H7 (cell line): ENCODE measurements at regions not wholly inside any gene's neighbourhood (a gene's known extent, or its start where the extent isn't known, plus 50 kb on each side); places are given as distances from the start of the nearest gene placed in this dataset.

ENCODE experiments used
- DNase-seq: peaks from one replicate; pipeline ENCODE4 v3.0.0; 2012
- H3K27me3 ChIP-seq: 2 replicates; pipeline ENCODE4 v1.6.0; 2011; ENCODE audit warnings: mild to moderate bottlenecking, low read length; ENCODE audit not compliant: control insufficient read depth, insufficient read depth
- H3K36me3 ChIP-seq: replicated peaks from 2 replicates; pipeline ENCODE4 v1.5.1; 2011; ENCODE audit warnings: low read length; ENCODE audit not compliant: control insufficient read depth, insufficient read depth
- H3K4me3 ChIP-seq: 2 replicates; pipeline ENCODE4 v1.5.1; 2011; ENCODE audit warnings: low read depth, mild to moderate bottlenecking, control low read depth, low read length, moderate library complexity; ENCODE audit not compliant: insufficient read depth

DNA sequence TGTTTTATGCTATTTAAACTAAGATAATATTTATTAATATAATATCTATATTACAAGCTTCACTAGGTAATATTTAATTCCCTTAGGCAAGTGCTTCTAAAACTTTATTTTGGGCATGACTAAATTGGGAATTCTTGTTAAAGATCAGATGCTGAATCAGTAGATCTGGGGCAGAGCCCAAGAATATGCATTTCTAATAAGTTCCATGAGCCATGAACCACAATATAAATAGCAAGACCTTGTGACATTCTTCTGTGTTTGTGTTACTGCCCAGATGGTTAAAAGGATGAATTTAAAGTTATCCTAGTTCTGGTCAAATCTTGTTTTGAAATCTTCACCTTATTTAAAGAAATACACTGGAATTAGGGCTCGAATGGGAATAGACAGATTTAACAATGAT, 258.4 kb upstream of the CACNA2D1 start:
- no peaks in the 10 kb centered on the region for H3K36me3 ChIP-seq
- H3K4me3 ChIP-seq, result no peak overlapping the region
- H3K27me3 ChIP-seq, result no peaks in the 10 kb centered on the region
- no peak for DNase-seq

DNA sequence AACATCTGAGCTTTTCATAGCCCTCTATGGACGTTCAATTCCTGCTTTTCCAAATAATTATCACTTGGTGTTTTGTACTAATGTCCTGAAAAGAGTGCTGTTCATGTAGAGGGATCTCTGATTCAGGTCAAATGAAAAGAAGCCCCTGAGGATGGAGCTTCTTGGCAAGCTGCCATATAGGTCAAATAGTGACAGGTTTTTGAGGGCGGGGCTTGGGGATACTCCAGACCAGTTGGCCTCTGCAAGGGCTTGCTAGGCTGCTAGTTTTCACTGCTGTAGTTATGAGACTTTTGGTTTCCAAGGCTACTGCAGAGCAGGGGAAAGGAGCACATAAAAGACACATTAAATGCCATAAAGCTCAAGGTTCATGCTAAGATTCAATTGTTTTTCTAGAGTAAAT, 257.2 kb upstream of the CACNA2D1 start:
- Histone ChIP-seq H3K4me3 (no peak overlapping the region), H3K27me3 (no peaks in the 10 kb centered on the region), H3K36me3 (no peaks in the 10 kb centered on the region)
- no peak for DNase-seq

DNA sequence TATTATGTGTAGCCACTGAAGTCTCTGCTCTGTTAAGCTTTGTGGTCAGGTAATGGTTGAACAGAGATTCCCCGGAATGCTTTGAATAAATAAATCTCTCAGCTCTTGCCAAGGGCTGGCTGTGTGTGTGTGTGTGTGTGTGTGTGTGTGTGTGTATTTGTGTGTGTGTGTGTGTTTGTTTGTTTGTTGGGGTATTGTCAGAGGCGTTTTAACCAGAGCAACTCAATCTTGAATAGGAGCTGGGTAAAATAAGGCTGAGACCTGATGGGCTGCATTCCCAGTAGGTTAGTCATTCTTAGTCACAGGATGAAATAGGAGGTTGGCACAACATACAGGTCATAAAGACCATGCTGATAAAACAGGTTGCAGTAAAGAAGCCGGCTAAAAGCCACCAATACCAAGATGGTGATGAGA, 256.2 kb upstream of the CACNA2D1 start:
- Histone ChIP-seq H3K36me3 (no peaks in the 10 kb centered on the region), H3K4me3 (no peak overlapping the region), H3K27me3 (no peaks in the 10 kb centered on the region)
- DNase-seq, result no peak

DNA sequence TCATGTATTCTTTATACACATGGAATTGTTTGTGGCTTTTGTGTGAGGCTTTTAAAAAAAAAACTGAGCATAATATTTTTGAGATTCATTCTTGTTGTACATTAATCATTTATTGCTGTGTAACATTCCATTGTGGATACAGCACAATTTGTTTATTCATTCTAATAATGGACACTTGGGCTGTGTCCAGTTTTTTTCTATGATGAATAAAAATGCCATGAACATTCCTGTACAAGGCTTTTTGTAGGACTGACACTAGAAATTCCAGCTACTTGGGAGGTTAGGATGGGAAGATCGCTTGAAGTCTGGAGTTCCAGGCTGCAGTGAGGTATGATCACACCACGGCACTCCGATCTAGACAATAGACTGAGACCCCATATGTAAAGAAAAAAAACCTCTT, 254.3 kb upstream of the CACNA2D1 start:
- DNase-seq, result no peak
- Histone ChIP-seq H3K4me3 (no peak overlapping the region), H3K36me3 (no peaks in the 10 kb centered on the region), H3K27me3 (no peaks in the 10 kb centered on the region)

DNA sequence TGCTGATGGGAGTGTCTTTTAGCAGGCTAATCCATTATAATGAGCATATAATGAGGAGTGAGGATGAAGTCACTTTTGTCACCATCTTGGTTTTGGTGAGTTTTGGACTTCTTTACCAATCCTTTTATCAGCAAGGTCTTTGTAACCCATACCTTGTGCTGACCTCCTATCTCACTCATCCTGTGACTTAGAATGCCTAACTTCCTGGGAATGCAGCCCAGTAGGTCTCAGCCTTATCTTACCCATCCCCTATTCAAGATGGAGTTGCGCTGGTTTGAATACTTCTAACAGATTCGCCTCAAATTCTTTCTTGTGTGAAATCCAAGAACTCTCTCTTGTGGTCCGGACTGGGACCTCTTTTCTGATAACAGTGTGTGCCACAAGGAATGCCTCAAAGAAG, 253.1 kb upstream of the CACNA2D1 start:
- Histone ChIP-seq H3K4me3 (no peak overlapping the region), H3K27me3 (no peaks in the 10 kb centered on the region), H3K36me3 (no peaks in the 10 kb centered on the region)
- DNase-seq, result no peak

DNA sequence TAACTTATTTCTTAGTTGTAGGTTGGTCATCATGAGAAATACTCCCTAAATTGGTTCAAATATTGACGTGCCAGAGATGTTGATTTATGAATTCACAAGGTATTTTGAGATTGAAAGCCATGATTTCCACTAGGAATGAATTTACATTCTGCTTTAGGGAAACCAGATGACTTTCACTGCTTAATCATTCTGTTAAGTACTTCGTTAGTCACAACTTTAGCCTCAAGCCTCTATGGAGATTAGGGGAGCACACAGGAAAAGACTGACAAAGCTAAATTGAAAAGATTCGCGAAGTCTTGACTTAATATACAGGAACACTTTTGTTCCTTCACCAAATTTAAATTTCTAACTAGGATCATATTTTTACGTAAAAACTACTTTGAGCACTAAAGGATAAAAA, 250.4 kb upstream of the CACNA2D1 start:
- H3K36me3 ChIP-seq, result no peaks in the 10 kb centered on the region
- H3K27me3 ChIP-seq, result no peaks in the 10 kb centered on the region
- H3K4me3 ChIP-seq, result no peak overlapping the region
- no peak for DNase-seq

DNA sequence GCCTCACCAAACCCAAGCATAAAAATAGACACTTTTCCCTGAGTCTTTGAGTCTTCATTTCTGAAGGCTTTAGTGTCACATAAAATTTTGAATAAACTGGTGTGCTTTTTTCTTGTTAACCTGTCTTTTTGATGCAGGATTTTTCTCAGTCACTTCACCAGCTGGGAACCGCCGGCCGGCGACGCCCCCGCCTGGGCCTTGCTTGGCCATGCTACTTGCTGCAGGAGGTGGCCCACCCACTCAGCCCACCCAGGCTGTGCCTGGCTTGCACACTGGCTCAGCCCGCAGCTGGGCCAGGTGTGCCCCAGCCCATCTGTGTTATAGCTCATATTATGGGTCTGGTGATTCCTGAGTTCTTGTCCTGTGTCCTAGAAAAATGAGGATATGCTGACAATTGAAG, 247.4 kb upstream of the CACNA2D1 start:
- Histone ChIP-seq H3K4me3 (no peak overlapping the region), H3K27me3 (no peaks in the 10 kb centered on the region), H3K36me3 (no peaks in the 10 kb centered on the region)
- peak; percentile 10 for DNase-seq

DNA sequence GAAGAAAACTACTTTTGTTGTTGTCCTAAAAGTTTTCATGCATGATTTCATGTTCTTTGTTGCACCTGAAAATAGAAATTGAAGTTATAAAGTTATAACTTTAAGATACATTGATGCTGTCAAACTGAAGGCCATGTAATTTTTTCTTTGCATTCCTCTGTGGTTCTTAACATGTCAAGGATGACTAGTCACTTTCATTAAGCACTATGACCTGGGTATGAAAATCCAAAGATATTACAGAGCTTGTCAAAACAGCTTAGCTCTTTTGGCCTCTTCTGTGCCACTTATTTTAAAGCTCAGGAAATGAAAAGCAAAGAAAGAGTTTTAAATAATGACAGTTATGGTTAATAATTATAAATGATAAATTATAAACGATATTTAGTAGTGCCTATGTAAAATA, 241.6 kb upstream of the CACNA2D1 start:
- Histone ChIP-seq H3K27me3 (no peaks in the 10 kb centered on the region), H3K4me3 (no peak overlapping the region), H3K36me3 (no peaks in the 10 kb centered on the region)
- DNase-seq, result no peak

DNA sequence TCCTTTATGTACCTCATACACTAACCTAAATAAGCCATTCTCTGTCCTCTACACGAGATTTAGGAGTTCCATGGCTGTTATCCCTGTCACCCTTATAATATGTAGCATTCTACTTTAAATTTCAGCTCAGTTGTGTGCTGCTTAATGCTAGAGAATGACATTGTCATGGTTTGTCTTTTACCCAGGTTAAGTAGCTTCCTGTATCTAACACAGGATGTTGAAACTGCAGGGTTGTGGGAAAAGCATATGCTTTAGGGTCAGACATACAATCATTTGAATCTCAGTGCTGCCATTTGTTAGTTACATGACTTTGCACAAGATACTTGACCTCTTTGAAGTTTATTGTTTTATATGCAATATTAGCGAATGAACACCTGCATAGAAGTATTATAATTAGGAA, 235.1 kb upstream of the CACNA2D1 start:
- Histone ChIP-seq H3K27me3 (no peaks in the 10 kb centered on the region), H3K36me3 (no peaks in the 10 kb centered on the region), H3K4me3 (no peak overlapping the region)
- DNase-seq, result no peak

DNA sequence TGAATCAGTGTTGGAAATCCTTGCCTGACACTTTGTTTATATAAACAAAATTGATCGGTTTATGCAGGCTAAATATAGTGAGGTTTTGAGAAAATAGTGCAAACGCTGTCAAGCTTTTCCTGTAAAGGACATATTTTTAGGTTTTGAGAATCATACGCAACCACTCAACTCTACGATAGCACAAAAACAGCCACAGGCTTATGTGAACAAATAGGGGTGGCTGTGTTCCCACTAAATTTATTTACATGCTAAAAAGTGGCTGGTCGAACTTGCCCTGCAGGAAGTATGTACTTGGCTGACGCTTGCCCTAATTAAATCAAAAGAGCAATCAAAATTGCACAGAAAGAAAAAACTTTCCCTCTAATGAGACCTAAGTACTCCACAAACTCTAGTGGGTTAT, 234.7 kb upstream of the CACNA2D1 start:
- no peak overlapping the region for H3K4me3 ChIP-seq
- DNase-seq, result no peak
- H3K27me3 ChIP-seq, result no peaks in the 10 kb centered on the region
- no peaks in the 10 kb centered on the region for H3K36me3 ChIP-seq

DNA sequence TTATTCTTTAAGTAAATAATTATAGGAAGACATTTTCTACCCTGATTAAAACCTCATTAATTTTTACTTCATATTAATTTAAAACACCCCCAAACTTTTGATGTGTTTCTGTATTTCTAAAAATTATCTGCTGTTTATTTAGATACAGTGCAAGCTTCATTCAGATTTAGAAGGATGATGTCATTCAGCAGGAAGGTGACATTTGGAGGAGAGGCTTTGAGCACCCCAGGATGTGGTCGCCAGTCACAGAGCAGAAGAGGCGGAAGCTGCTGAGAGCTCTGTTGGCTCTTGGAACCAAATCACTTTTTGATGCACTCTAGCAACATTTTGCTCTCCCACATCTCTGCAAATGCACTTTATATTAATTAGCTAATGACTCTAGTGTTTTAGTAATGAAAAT, 233.9 kb upstream of the CACNA2D1 start:
- Histone ChIP-seq H3K36me3 (no peaks in the 10 kb centered on the region), H3K27me3 (no peaks in the 10 kb centered on the region), H3K4me3 (no peak overlapping the region)
- DNase-seq, result no peak

DNA sequence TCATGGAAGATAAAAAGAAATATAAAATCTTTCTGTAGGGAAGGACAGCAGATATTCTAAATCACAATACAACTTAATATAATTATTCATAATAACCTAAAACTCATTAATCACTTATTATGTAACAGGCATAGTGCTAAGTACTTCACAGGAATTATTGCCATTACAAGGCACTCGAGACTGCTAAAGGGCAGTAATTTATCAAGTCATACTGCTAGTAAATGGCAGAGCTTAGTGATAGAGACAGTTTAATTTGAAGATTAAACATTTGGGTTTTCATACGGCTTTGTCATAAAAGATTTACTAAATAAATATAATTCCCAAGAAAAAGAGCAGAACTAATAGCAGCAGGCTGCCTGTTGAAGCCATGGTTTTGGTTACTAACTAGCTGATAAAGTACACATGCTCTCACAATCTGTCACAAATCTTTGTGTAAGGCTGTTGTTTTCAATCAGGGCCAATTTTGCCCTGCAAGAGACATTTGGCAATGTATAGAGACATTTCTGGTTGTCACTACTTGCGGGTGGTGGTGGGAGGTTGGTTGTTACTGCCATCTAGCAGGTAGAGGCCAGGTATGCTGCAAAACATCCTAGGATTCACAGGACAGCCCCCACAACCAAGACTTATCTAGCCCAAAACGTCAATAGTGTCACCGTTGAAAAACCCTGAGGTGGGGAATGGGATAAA, 233.3 kb upstream of the CACNA2D1 start:
- no peaks in the 10 kb centered on the region for H3K36me3 ChIP-seq
- no peaks in the 10 kb centered on the region for H3K27me3 ChIP-seq
- no peak for DNase-seq
- H3K4me3 ChIP-seq, result no peak overlapping the region

DNA sequence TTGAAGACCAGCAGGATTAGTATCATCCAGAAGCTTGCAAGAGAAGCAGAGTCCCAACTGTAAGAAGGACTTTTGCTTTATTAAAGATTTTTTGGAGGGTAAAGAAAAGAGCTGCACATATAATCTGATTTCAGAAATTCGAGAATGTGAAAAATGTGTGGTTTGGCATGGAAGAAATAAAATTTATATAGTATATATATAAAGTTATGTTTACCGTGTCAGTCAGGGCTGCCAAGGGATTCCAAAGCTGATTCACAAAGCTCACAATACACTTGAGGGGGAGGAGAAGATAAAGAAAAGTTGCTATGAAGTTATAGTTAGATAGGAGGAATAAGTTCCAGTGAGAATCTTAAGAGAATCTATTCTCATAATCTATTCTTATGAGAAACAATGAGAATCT, 231.8 kb upstream of the CACNA2D1 start:
- H3K27me3 ChIP-seq, result no peaks in the 10 kb centered on the region
- no peak overlapping the region for H3K4me3 ChIP-seq
- no peak for DNase-seq
- H3K36me3 ChIP-seq, result no peaks in the 10 kb centered on the region

DNA sequence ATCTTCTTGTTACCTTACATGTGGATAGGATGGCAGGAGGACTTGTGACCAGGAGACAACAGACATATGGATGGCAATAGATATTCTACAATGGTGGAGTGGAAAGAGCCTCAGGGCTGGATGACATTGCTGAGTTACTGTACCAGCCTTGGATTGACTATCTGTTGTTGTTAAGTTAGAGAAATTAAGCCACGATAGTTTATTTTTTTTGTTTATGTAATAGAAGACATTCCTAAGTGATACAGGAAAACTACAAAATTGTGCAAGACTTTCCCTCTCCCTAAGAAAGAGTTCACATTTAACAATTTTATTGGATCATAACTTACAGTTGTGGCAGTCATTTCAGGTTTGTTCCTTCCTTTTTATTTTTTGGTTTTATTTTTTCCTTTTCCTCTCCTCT, 230.7 kb upstream of the CACNA2D1 start:
- no peak for DNase-seq
- no peak overlapping the region for H3K4me3 ChIP-seq
- no peaks in the 10 kb centered on the region for H3K27me3 ChIP-seq
- H3K36me3 ChIP-seq, result no peaks in the 10 kb centered on the region

DNA sequence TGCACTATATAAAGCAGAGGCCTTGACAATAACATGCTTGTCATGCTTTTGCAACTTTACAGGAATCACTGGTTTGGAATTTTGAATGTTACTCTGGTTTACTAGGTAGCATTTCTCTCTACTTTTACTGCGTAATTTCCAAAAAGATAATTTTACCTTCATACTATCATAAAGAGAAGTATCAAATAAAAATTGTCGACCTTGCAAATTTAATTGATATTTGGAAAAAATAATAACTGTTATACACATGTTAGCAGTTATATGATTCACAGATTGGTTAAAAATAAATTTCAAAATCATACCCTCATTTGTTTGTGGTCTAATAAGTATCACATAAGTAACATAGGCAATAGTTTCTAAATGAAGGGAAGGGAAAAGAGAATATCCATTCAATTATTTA, 228.5 kb upstream of the CACNA2D1 start:
- Histone ChIP-seq H3K36me3 (no peaks in the 10 kb centered on the region), H3K4me3 (no peak overlapping the region), H3K27me3 (no peaks in the 10 kb centered on the region)
- DNase-seq, result no peak

DNA sequence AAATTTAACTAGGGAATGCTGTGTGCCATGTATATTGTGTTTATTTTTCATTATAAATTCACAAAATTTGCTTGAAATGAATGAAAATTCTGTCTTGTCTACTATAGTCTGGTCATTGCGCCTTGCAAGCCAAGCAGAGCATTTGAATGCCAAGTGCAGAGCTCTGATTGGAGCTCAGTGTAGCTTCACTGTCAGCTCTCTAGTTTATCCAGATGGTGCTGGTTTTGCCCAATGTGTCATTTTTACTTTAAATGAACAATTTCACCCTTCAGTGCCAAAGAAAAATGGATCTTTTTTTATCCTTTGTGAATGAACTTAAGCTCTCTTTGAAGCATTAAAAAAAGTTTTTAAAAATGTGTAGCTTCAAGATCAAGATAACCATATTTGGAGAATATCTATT, 225.6 kb upstream of the CACNA2D1 start:
- Histone ChIP-seq H3K36me3 (no peaks in the 10 kb centered on the region), H3K4me3 (no peak overlapping the region), H3K27me3 (no peaks in the 10 kb centered on the region)
- DNase-seq, result no peak
